Activated naive CD4-positive, alpha-beta T cell treated with anti-CD3 and anti-CD28 coated beads, Interleukin-2, amount 50 U/mL, for 24 hours (primary cell): ENCODE measurements at regions not wholly inside any gene's neighbourhood (a gene's known extent, or its start where the extent isn't known, plus 50 kb on each side); places are given as distances from the start of the nearest gene placed in this dataset.

Source experiments
- H3K27ac Mint-ChIP-seq: one replicate; pipeline ENCODE4 v1.8.0; 2021; ENCODE audit warnings: mild to moderate bottlenecking, mixed read lengths
- H3K27me3 Mint-ChIP-seq: one replicate; pipeline ENCODE4 v1.8.0; 2021; ENCODE audit warnings: mixed read lengths
- H3K36me3 Mint-ChIP-seq: one replicate; pipeline ENCODE4 v1.8.0; 2021; ENCODE audit warnings: mixed read lengths
- H3K4me1 Mint-ChIP-seq: one replicate; pipeline ENCODE4 v1.8.0; 2021; ENCODE audit warnings: mixed read lengths
- H3K4me3 Mint-ChIP-seq: one replicate; pipeline ENCODE4 v1.8.0; 2021; ENCODE audit warnings: mild to moderate bottlenecking, mixed read lengths
- H3K9me3 Mint-ChIP-seq: one replicate; pipeline ENCODE4 v1.8.0; 2021; ENCODE audit warnings: mixed read lengths

GRCh38 chr20:39338469-39339376 lies 376.6 kb downstream of the DHX35 start:
- Mint-ChIP-seq H3K27ac (no peak overlapping the region), H3K4me1 (no peaks in the 10 kb centered on the region), H3K36me3 (no peaks in the 10 kb centered on the region), H3K4me3 (no peak overlapping the region), H3K27me3 (peaks cover 2% of the 10 kb centered on the region), H3K9me3 (no peaks in the 10 kb centered on the region)

- Mint-ChIP-seq H3K4me3 (no peak overlapping the region), H3K9me3 (peaks cover 4% of the 10 kb centered on the region), H3K4me1 (no peaks in the 10 kb centered on the region), H3K36me3 (no peaks in the 10 kb centered on the region), H3K27ac (no peak overlapping the region), H3K27me3 (peaks cover 1% of the 10 kb centered on the region)
Observed at GRCh38 chr20:39333211-39333610, 371.1 kb downstream of the DHX35 start.

DNA sequence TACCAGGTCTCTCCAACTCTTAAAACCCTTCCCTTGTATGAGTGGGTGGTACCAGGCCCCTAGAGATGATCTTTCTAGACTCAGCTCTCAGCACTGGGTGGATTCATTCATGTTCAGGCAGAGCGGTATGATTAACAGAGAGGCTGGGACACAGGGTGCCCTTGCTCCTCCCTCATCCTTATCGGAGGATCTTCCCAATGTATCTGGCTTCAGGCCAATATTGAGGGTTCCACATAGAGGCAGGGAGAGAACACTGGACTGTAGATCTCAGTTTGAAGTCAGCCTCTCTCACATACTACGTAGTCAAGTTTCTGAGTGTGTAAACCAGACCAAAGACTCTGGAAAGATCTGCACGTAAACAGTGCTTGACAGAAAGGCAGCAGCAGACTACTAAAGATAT lies 366.2 kb downstream of the DHX35 start:
- Mint-ChIP-seq H3K4me3 (no peak overlapping the region), H3K27ac (no peak overlapping the region), H3K4me1 (no peaks in the 10 kb centered on the region), H3K36me3 (no peaks in the 10 kb centered on the region), H3K9me3 (peaks cover 4% of the 10 kb centered on the region), H3K27me3 (peaks cover 4% of the 10 kb centered on the region)

DNA sequence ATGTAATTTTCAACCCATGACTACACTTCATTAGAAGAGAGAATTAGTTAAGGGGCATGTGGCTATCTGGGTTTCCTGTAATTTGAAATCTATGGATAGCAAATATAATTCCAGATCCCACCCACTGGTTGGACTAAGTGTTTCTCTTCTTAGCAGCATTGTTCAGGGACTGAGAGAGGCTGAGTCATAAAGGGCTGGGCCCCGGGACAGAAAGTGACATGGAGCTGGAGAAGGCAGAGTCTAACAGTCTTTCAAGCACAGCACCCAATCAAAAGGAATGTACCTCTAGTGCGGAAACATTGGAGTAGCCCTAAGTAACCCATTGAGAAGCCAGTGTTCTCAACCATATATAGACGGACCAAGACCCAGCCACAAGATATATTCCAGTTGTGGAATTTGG lies 363.9 kb downstream of the DHX35 start:
- no peak overlapping the region for H3K4me3 Mint-ChIP-seq
- H3K9me3 Mint-ChIP-seq: no peaks in the 10 kb centered on the region
- no peak overlapping the region for H3K27ac Mint-ChIP-seq
- H3K27me3 Mint-ChIP-seq: peaks cover 3% of the 10 kb centered on the region
- H3K4me1 Mint-ChIP-seq: no peaks in the 10 kb centered on the region
- no peaks in the 10 kb centered on the region for H3K36me3 Mint-ChIP-seq

GRCh38 chr20:39318911-39319310 lies 356.8 kb downstream of the DHX35 start:
- Mint-ChIP-seq H3K27me3 (peaks cover 8% of the 10 kb centered on the region), H3K36me3 (no peaks in the 10 kb centered on the region)

GRCh38 chr20:39312676-39313075 lies 350.5 kb downstream of the DHX35 start:
- no peak overlapping the region for H3K4me3 Mint-ChIP-seq
- no peaks in the 10 kb centered on the region for H3K4me1 Mint-ChIP-seq
- H3K27ac Mint-ChIP-seq: no peak overlapping the region
- H3K36me3 Mint-ChIP-seq: no peaks in the 10 kb centered on the region
- H3K27me3 Mint-ChIP-seq: peaks cover 3% of the 10 kb centered on the region
- no peaks in the 10 kb centered on the region for H3K9me3 Mint-ChIP-seq

More at GRCh38 chr20:39318911-39319310, 356.8 kb downstream of the DHX35 start:
- Mint-ChIP-seq H3K4me1 (no peaks in the 10 kb centered on the region), H3K4me3 (no peak overlapping the region), H3K27ac (no peak overlapping the region), H3K9me3 (no peaks in the 10 kb centered on the region)

DNA sequence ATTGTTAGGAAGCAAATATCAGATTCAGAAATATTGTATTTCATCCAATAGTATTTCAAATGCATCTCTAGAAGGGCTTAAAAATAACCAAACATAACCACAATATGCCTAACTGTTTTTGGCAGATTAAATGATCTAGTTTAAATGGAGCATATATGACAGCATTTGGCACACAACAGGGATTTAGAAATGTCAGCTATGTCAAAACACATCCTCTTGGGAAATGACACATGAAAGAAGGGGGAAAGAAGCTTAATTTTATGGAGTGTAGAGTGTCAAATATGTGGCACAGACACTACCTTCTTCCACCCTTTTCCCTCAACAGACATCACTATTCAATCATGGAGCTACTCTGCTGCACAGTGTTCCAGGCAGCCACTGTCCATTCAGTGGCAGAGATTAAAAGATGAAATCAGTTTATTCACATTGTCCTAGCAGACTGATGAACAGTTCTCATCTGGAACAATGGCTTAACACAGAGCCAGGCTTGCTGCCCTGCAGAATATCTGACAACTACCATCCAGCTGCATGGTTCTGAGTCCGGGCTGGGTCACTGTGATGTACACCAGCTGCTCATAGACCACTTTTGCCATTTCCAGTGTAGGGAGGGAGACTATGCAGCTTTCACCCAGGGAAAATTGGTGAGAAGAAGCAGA lies 349.8 kb downstream of the DHX35 start:
- Mint-ChIP-seq H3K27ac (no peak overlapping the region), H3K4me3 (no peak overlapping the region), H3K9me3 (no peaks in the 10 kb centered on the region)

GRCh38 chr20:39310363-39310995 lies 348.3 kb downstream of the DHX35 start:
- H3K27me3 Mint-ChIP-seq: peaks cover 3% of the 10 kb centered on the region
- H3K4me1 Mint-ChIP-seq: no peaks in the 10 kb centered on the region
- no peaks in the 10 kb centered on the region for H3K36me3 Mint-ChIP-seq
- no peak overlapping the region for H3K4me3 Mint-ChIP-seq
- H3K9me3 Mint-ChIP-seq: no peaks in the 10 kb centered on the region
- H3K27ac Mint-ChIP-seq: no peak overlapping the region

More for the DNA sequence above, 349.8 kb downstream of the DHX35 start:
- Mint-ChIP-seq H3K36me3 (no peaks in the 10 kb centered on the region), H3K27me3 (peaks cover 3% of the 10 kb centered on the region), H3K4me1 (no peaks in the 10 kb centered on the region)

GRCh38 chr20:39309458-39309857 lies 347.3 kb downstream of the DHX35 start:
- H3K9me3 Mint-ChIP-seq: no peaks in the 10 kb centered on the region
- H3K4me1 Mint-ChIP-seq: no peaks in the 10 kb centered on the region
- no peak overlapping the region for H3K27ac Mint-ChIP-seq
- H3K4me3 Mint-ChIP-seq: no peak overlapping the region
- no peaks in the 10 kb centered on the region for H3K36me3 Mint-ChIP-seq
- peaks cover 2% of the 10 kb centered on the region for H3K27me3 Mint-ChIP-seq

DNA sequence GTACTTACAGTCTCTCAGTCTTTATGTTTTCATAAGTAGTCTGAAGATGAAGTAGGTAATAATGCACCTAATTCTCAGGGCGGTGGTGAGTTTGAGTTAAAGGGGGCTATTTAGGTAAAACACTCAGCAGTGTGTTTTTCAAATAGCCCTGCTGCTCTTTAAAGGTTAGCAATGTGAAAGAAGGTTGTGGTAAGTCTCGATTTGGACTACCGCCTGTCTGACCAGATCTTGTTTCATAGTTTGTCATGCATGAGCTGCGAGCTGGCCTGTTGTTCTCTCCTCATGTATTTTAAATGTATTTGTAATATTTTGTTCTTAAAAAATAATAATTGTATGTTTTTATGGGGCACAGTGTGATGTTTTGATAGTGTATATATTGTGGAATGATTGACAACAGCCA lies 340.2 kb downstream of the DHX35 start:
- peaks cover 1% of the 10 kb centered on the region for H3K27me3 Mint-ChIP-seq

GRCh38 chr20:39299783-39300182 lies 337.6 kb downstream of the DHX35 start:
- Mint-ChIP-seq H3K9me3 (no peaks in the 10 kb centered on the region), H3K27me3 (peaks cover 4% of the 10 kb centered on the region), H3K4me1 (no peaks in the 10 kb centered on the region), H3K36me3 (no peaks in the 10 kb centered on the region), H3K4me3 (no peak overlapping the region), H3K27ac (no peak overlapping the region)

More for the DNA sequence above, 340.2 kb downstream of the DHX35 start:
- Mint-ChIP-seq H3K36me3 (no peaks in the 10 kb centered on the region), H3K4me1 (no peaks in the 10 kb centered on the region), H3K27ac (no peak overlapping the region), H3K9me3 (no peaks in the 10 kb centered on the region), H3K4me3 (no peak overlapping the region)

DNA sequence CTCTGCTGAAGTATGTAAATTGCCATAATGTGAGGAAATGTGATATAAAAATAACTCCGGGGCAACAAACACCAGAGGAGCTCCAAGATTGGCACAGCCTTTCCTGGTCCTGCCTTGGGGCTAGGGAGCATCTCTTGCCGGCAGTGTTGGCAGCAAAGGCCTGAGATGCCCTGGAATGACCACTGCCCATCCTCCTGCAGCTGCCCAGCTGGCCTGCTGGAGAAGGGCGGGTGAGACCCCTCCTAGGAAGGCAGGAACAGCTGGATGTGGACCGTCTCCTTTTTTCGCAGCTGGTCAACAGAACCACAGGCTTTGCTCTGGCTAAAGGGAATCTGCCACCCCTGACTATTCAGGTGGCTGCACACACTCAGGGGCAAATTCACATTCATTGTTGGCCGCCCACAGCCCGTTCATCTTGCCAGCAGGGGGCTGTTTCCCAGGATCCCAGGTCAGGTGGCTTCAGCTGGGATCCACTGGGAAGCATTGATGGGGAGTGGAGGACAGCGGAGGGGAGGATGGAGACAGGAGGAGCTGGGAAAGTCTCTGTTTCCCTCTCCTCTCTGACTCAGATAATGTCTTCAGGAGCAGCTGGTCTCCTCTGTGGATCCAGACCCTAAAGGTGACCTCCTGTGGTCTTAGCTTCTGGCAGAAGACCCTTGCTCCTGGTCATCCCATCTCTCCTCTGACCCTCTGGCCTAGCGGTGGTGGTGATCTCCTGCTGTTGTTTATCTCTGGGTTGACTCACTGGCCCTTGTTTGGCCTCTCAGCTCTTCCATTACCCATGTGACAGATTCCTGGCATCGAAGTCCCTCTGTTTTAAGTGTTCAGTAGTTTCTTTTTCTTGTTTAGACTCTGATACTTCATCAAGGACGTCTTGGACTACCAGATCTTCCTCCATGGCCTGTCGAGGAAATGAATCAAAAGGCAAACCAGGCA lies 336.7 kb downstream of the DHX35 start:
- Mint-ChIP-seq H3K27me3 (peaks cover 4% of the 10 kb centered on the region), H3K4me3 (no peak overlapping the region), H3K9me3 (no peaks in the 10 kb centered on the region), H3K27ac (no peak overlapping the region), H3K36me3 (no peaks in the 10 kb centered on the region), H3K4me1 (no peaks in the 10 kb centered on the region)

- Mint-ChIP-seq H3K27ac (no peak overlapping the region), H3K27me3 (peaks cover 4% of the 10 kb centered on the region), H3K4me1 (no peaks in the 10 kb centered on the region), H3K4me3 (no peak overlapping the region), H3K36me3 (no peaks in the 10 kb centered on the region), H3K9me3 (no peaks in the 10 kb centered on the region)
Observed at GRCh38 chr20:39298121-39298520, 336.0 kb downstream of the DHX35 start.

DNA sequence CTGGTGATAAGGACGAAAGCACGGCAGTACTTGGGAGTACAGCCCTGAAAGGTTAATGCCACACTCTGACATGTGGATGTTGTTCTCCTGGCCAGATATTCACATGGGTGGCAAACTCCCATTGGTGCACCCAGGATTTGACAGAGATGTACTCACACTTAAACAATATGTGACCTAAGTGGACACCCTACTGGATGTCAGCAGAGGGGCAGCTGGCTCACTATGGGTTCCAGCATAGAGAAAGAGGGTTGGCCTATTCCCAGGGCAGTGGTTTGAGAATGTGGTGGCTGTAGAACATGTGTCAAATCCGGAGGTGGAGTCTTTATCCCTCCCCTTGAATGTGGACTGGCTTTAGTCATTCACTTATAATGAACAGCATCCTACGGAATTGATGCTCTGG lies 333.2 kb downstream of the DHX35 start:
- no peaks in the 10 kb centered on the region for H3K9me3 Mint-ChIP-seq
- H3K27ac Mint-ChIP-seq: no peak overlapping the region
- no peaks in the 10 kb centered on the region for H3K36me3 Mint-ChIP-seq
- no peaks in the 10 kb centered on the region for H3K4me1 Mint-ChIP-seq
- H3K27me3 Mint-ChIP-seq: peaks cover 8% of the 10 kb centered on the region
- H3K4me3 Mint-ChIP-seq: no peak overlapping the region

DNA sequence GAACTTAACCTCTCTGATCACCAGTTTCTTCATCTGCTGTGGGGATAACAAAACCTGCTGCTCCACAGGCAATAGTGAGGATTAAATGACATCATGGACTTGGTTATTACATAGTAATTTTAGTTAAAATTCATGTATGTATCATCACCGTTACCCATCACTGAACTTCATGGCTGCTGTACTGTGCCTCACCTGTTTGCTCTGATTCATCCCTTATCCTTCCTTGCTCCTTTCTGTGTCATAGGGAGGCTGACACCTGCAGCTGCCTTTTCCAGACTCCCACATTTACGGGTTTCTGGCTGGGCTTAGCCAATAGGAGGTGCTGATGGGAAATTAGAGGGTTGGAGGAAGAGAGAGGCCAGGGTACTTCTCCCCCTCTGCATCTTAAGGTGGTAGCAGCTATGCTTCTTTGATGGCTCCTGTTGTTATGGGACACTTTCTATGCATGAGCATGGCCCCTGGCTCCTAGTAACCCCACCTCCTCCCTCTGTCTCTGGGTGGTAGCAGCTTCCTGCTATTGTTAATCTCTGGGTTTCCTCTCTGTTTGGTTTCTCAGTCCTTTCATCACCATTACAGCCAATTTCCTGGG lies 332.1 kb downstream of the DHX35 start:
- H3K36me3 Mint-ChIP-seq: no peaks in the 10 kb centered on the region
- H3K4me1 Mint-ChIP-seq: no peaks in the 10 kb centered on the region
- no peak overlapping the region for H3K27ac Mint-ChIP-seq
- H3K9me3 Mint-ChIP-seq: no peaks in the 10 kb centered on the region
- H3K4me3 Mint-ChIP-seq: no peak overlapping the region
- H3K27me3 Mint-ChIP-seq: peaks cover 8% of the 10 kb centered on the region
